Colonic mucosa (tissue), 4 donors: ENCODE measurements at regions not wholly inside any gene's neighbourhood (a gene's known extent, or its start where the extent isn't known, plus 50 kb on each side); places are given as distances from the start of the nearest gene placed in this dataset.

Experiments
- DNase-seq: peaks from one replicate; pipeline ENCODE4 v3.0.0-alpha.2; 2020
- H3K27ac ChIP-seq: fragments of 200-600 bp; one replicate; pipeline ENCODE4 v1.8.0; 2021
- H3K27me3 ChIP-seq: fragments of 200-600 bp; one replicate; pipeline ENCODE4 v1.8.0; 2021
- H3K36me3 ChIP-seq: fragments of 200-600 bp; one replicate; pipeline ENCODE4 v1.8.0; 2021
- H3K4me1 ChIP-seq: fragments of 200-600 bp; one replicate; pipeline ENCODE4 v1.8.0; 2021; ENCODE audit warnings: mild to moderate bottlenecking
- H3K4me3 ChIP-seq: fragments of 200-600 bp; one replicate; pipeline ENCODE4 v1.8.0; 2021
- H3K9ac ChIP-seq, 2 donors: one replicate each; pipeline ENCODE4 v1.7.0; 2013; ENCODE audit warnings: control low read depth in 2 of 2, low read depth in 2 of 2, low read length in 2 of 2
- H3K9me3 ChIP-seq: fragments of 200-600 bp; one replicate; pipeline ENCODE4 v1.8.0; 2021
- CTCF ChIP-seq: fragments of 200-600 bp; IDR thresholded peaks from one replicate; pipeline ENCODE4 v1.8.0; 2022; ENCODE audit warnings: antibody characterized with exemption, mild to moderate bottlenecking
- intact Hi-C: fragments of 100-400 bp; cut with DNase I; formaldehyde crosslinking; loops from one replicate; pipeline ENCODE4 v1.14.1; 2022
- donor health status: healthy.
- donor health status: DM: no; HTN: no; CAD: no.
- donor health status: DM: no; HTN: no; CAD: no.

GRCh38 chr18:75130591-75131328 is 78.2 kb downstream of the PTGR3 start:
- no peak overlapping the region for H3K27ac ChIP-seq
- TF ChIP-seq CTCF, result no peak
- DNase-seq, result peak; percentile 13
- no peak overlapping the region for H3K4me3 ChIP-seq
- intact Hi-C loops, result no loop called here
- H3K36me3 ChIP-seq, result no peaks in the 10 kb centered on the region
- no peak overlapping the region for H3K9ac ChIP-seq
- no peaks in the 10 kb centered on the region for H3K9me3 ChIP-seq
- peaks cover 9% of the 10 kb centered on the region for H3K4me1 ChIP-seq
- no peaks in the 10 kb centered on the region for H3K27me3 ChIP-seq

GRCh38 chr18:75129717-75130477 is 79.0 kb downstream of the PTGR3 start:
- Histone ChIP-seq H3K4me3 (no peak overlapping the region), H3K27me3 (no peaks in the 10 kb centered on the region), H3K9me3 (no peaks in the 10 kb centered on the region), H3K27ac (no peak overlapping the region), H3K4me1 (peaks cover 9% of the 10 kb centered on the region), H3K36me3 (no peaks in the 10 kb centered on the region), H3K9ac (no peak overlapping the region)
- no peak for TF ChIP-seq CTCF
- peak; percentile 14 for DNase-seq
- intact Hi-C loops, result no loop called here

- no peak for TF ChIP-seq CTCF
- Histone ChIP-seq H3K4me1 (peaks cover 9% of the 10 kb centered on the region), H3K36me3 (no peaks in the 10 kb centered on the region), H3K9ac (no peak overlapping the region), H3K4me3 (no peak overlapping the region), H3K27ac (no peak overlapping the region), H3K9me3 (no peaks in the 10 kb centered on the region), H3K27me3 (no peaks in the 10 kb centered on the region)
- intact Hi-C loops, result no loop called here
- peak; percentile 12 for DNase-seq
Observed at GRCh38 chr18:75128911-75129716, 79.8 kb downstream of the PTGR3 start.

- peak; percentile 11 for DNase-seq
- Histone ChIP-seq H3K36me3 (no peaks in the 10 kb centered on the region), H3K27me3 (no peaks in the 10 kb centered on the region), H3K9ac (peak overlapping the region in 1 of 2 donors; percentile 47), H3K9me3 (no peaks in the 10 kb centered on the region), H3K4me1 (peaks cover 9% of the 10 kb centered on the region), H3K4me3 (no peak overlapping the region), H3K27ac (no peak overlapping the region)
- TF ChIP-seq CTCF, result no peak
- intact Hi-C loops, result no loop called here
Observed at GRCh38 chr18:75128051-75128605, 80.8 kb downstream of the PTGR3 start.
